ENCODE measurements at regions not wholly inside any gene's neighbourhood (a gene's known extent, or its start where the extent isn't known, plus 50 kb on each side); places are given as distances from the start of the nearest gene placed in this dataset.
A peak's percentile ranks its signal among the peaks of the same experiment; 100 is the strongest.

- TF ChIP-seq, protein P1, sequence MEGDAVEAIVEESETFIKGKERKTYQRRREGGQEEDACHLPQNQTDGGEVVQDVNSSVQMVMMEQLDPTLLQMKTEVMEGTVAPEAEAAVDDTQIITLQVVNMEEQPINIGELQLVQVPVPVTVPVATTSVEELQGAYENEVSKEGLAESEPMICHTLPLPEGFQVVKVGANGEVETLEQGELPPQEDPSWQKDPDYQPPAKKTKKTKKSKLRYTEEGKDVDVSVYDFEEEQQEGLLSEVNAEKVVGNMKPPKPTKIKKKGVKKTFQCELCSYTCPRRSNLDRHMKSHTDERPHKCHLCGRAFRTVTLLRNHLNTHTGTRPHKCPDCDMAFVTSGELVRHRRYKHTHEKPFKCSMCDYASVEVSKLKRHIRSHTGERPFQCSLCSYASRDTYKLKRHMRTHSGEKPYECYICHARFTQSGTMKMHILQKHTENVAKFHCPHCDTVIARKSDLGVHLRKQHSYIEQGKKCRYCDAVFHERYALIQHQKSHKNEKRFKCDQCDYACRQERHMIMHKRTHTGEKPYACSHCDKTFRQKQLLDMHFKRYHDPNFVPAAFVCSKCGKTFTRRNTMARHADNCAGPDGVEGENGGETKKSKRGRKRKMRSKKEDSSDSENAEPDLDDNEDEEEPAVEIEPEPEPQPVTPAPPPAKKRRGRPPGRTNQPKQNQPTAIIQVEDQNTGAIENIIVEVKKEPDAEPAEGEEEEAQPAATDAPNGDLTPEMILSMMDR (conservative IDR thresholded peaks at IDR 0.05; ENCODE audit: low read depth, low read length), result no peak
- DNase-seq (ENCODE audit: low read depth), result no peak
- no peak overlapping the region for H3K4me3 ChIP-seq (ENCODE audit: low read depth, low read length)
These were observed 144.7 kb upstream of the UST start for GRCh38 chr6:148602136-148602535.

DNA sequence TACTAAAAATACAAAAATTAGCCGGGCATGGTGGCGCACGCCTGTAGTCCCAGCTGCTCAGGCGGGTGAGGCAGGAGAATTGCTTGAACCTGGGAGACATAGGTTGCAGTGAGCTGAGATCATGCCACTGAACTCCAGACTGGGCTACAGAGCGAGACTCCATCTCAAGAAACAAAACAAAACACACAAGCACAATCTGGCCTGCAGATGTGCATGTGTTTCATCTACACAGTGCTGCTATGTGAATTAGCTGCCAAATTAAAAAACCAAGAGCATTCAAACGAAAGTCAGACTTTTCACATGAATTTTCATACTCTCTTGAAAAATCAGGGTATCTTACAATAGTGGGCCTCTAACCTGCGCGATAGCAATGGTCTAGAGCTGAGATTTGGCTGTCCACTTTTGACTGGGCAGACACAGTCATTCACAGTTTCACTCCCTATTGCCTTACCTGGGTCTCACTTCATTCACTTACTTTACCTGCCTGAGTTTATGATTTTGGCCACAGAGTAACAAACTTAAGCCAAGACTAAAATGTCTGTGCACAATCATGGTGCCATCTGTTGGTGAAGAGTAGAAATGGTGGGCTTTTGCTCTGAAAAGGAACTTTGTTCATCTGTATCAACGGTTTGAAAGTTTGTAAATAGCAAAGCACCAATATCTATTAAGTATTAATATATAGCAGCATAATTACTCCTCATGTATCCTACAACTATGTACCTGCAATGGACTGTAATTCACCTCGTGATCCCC is 138.5 kb upstream of the UST start:
- TF ChIP-seq, protein P1 (conservative IDR thresholded peaks at IDR 0.05; ENCODE audit: low read depth, low read length), result peak; percentile 68
- H3K4me3 ChIP-seq (ENCODE audit: low read depth, low read length), result no peak overlapping the region
- no peak for DNase-seq (ENCODE audit: low read depth)

- H3K4me3 ChIP-seq (ENCODE audit: low read depth, low read length), result no peak overlapping the region
- TF ChIP-seq, protein P1 (conservative IDR thresholded peaks at IDR 0.05; ENCODE audit: low read depth, low read length), result no peak
- no peak for DNase-seq (ENCODE audit: low read depth)
These were observed 135.6 kb upstream of the UST start for GRCh38 chr6:148611213-148611612.

GRCh38 chr6:148612043-148612442 is 134.8 kb upstream of the UST start:
- H3K4me3 ChIP-seq (ENCODE audit: low read depth, low read length), result no peak overlapping the region
- TF ChIP-seq, protein P1 (conservative IDR thresholded peaks at IDR 0.05; ENCODE audit: low read depth, low read length), result no peak
- no peak for DNase-seq (ENCODE audit: low read depth)

GRCh38 chr6:148614602-148615001 is 132.2 kb upstream of the UST start:
- TF ChIP-seq, protein P1 (conservative IDR thresholded peaks at IDR 0.05; ENCODE audit: low read depth, low read length), result no peak
- H3K4me3 ChIP-seq (ENCODE audit: low read depth, low read length), result no peak overlapping the region
- DNase-seq (ENCODE audit: low read depth), result no peak

- DNase-seq (ENCODE audit: low read depth), result no peak
- TF ChIP-seq, protein P1 (conservative IDR thresholded peaks at IDR 0.05; ENCODE audit: low read depth, low read length), result no peak
- no peak overlapping the region for H3K4me3 ChIP-seq (ENCODE audit: low read depth, low read length)
These were observed 130.0 kb upstream of the UST start for GRCh38 chr6:148616841-148617240.

GRCh38 chr6:148617530-148617929 is 129.3 kb upstream of the UST start:
- no peak for DNase-seq (ENCODE audit: low read depth)
- H3K4me3 ChIP-seq (ENCODE audit: low read depth, low read length), result no peak overlapping the region
- TF ChIP-seq, protein P1 (conservative IDR thresholded peaks at IDR 0.05; ENCODE audit: low read depth, low read length), result no peak
